Activated CD4-positive, alpha-beta T cell treated with anti-CD3 and anti-CD28 coated beads, Interleukin-2, amount 10 ng/mL, durations not matched to agents 24 days and 14 days (primary cell): ENCODE measurements at regions not wholly inside any gene's neighbourhood (a gene's known extent, or its start where the extent isn't known, plus 50 kb on each side); places are given as distances from the start of the nearest gene placed in this dataset.
"Not testable (repeated sequence)": the region's sequence is repeated elsewhere in the genome, so short reads cannot be mapped to it uniquely, and the experiment has no call there.

Source experiments
- DNase-seq: peaks from one replicate; pipeline ENCODE4 v3.0.0; 2022
- H3K27ac Mint-ChIP-seq: one replicate; pipeline ENCODE4 v1.8.0; 2022; ENCODE audit warnings: mild to moderate bottlenecking, mixed read lengths
- H3K27me3 Mint-ChIP-seq: one replicate; pipeline ENCODE4 v1.8.0; 2022; ENCODE audit warnings: mixed read lengths
- H3K36me3 Mint-ChIP-seq: one replicate; pipeline ENCODE4 v1.8.0; 2022; ENCODE audit warnings: low read depth, mild to moderate bottlenecking, mixed read lengths
- H3K4me1 Mint-ChIP-seq: one replicate; pipeline ENCODE4 v1.8.0; 2021; ENCODE audit warnings: mixed read lengths
- H3K4me3 Mint-ChIP-seq: one replicate; pipeline ENCODE4 v1.8.0; 2022; ENCODE audit warnings: mild to moderate bottlenecking, moderate library complexity, mixed read lengths
- H3K9me3 Mint-ChIP-seq: one replicate; pipeline ENCODE4 v1.8.0; 2021; ENCODE audit warnings: mixed read lengths
- intact Hi-C: fragments of 100-400 bp; cut with micrococcal nuclease; formaldehyde crosslinking; loops from one replicate; pipeline ENCODE4 v1.15.1; 2023

GRCh38 chr1:213443415-213443814, 392.4 kb downstream of the RPS6KC1 start:
- no peak for DNase-seq
- intact Hi-C loops: no loop called here
- no peaks in the 10 kb centered on the region for H3K9me3 Mint-ChIP-seq
- no peaks in the 10 kb centered on the region for H3K4me1 Mint-ChIP-seq
- H3K27me3 Mint-ChIP-seq: peaks cover 2% of the 10 kb centered on the region
- no peak overlapping the region for H3K4me3 Mint-ChIP-seq
- H3K27ac Mint-ChIP-seq: no peak overlapping the region
- H3K36me3 Mint-ChIP-seq: no peaks in the 10 kb centered on the region

- Mint-ChIP-seq H3K4me3 (no peak overlapping the region), H3K9me3 (no peaks in the 10 kb centered on the region), H3K27me3 (peaks cover 2% of the 10 kb centered on the region), H3K27ac (no peak overlapping the region), H3K36me3 (no peaks in the 10 kb centered on the region), H3K4me1 (no peaks in the 10 kb centered on the region)
- intact Hi-C loops: no loop called here
- DNase-seq: no peak
Observed at GRCh38 chr1:213444224-213444623, 393.2 kb downstream of the RPS6KC1 start.

- Mint-ChIP-seq H3K9me3 (no peaks in the 10 kb centered on the region), H3K36me3 (no peaks in the 10 kb centered on the region), H3K4me3 (no peak overlapping the region), H3K27ac (no peak overlapping the region), H3K4me1 (no peaks in the 10 kb centered on the region), H3K27me3 (peaks cover 2% of the 10 kb centered on the region)
- intact Hi-C loops: no loop called here
- DNase-seq: no peak
Observed at GRCh38 chr1:213446496-213446895, 395.5 kb downstream of the RPS6KC1 start.

GRCh38 chr1:213448360-213448759, 397.3 kb downstream of the RPS6KC1 start:
- no peaks in the 10 kb centered on the region for H3K36me3 Mint-ChIP-seq
- no peak for DNase-seq
- H3K27ac Mint-ChIP-seq: no peak overlapping the region
- no peaks in the 10 kb centered on the region for H3K9me3 Mint-ChIP-seq
- intact Hi-C loops: no loop called here
- peaks cover 2% of the 10 kb centered on the region for H3K27me3 Mint-ChIP-seq
- H3K4me3 Mint-ChIP-seq: no peak overlapping the region
- no peaks in the 10 kb centered on the region for H3K4me1 Mint-ChIP-seq

GRCh38 chr1:213448776-213449175, 397.7 kb downstream of the RPS6KC1 start:
- H3K4me1 Mint-ChIP-seq: no peaks in the 10 kb centered on the region
- H3K4me3 Mint-ChIP-seq: no peak overlapping the region
- DNase-seq: no peak
- intact Hi-C loops: no loop called here
- H3K36me3 Mint-ChIP-seq: no peaks in the 10 kb centered on the region
- H3K27ac Mint-ChIP-seq: no peak overlapping the region
- peaks cover 2% of the 10 kb centered on the region for H3K27me3 Mint-ChIP-seq
- no peaks in the 10 kb centered on the region for H3K9me3 Mint-ChIP-seq

GRCh38 chr1:213452501-213452900, 401.5 kb downstream of the RPS6KC1 start:
- Mint-ChIP-seq H3K27ac (no peak overlapping the region), H3K4me1 (no peaks in the 10 kb centered on the region), H3K27me3 (no peaks in the 10 kb centered on the region), H3K9me3 (no peaks in the 10 kb centered on the region), H3K4me3 (no peak overlapping the region), H3K36me3 (no peaks in the 10 kb centered on the region)
- no peak for DNase-seq
- intact Hi-C loops: no loop called here

- intact Hi-C loops: no loop called here
- H3K27ac Mint-ChIP-seq: no peak overlapping the region
- peak; percentile 30 for DNase-seq
- no peak overlapping the region for H3K4me3 Mint-ChIP-seq
- H3K27me3 Mint-ChIP-seq: peaks cover 2% of the 10 kb centered on the region
- no peaks in the 10 kb centered on the region for H3K36me3 Mint-ChIP-seq
- H3K9me3 Mint-ChIP-seq: no peaks in the 10 kb centered on the region
- no peaks in the 10 kb centered on the region for H3K4me1 Mint-ChIP-seq
Observed at GRCh38 chr1:213457186-213457585, 406.1 kb downstream of the RPS6KC1 start.

- peak; percentile 0 for DNase-seq
- H3K36me3 Mint-ChIP-seq: no peaks in the 10 kb centered on the region
- H3K4me1 Mint-ChIP-seq: no peaks in the 10 kb centered on the region
- H3K4me3 Mint-ChIP-seq: no peak overlapping the region
- peaks cover 2% of the 10 kb centered on the region for H3K27me3 Mint-ChIP-seq
- H3K27ac Mint-ChIP-seq: no peak overlapping the region
- intact Hi-C loops: no loop called here
- H3K9me3 Mint-ChIP-seq: no peaks in the 10 kb centered on the region
Observed at GRCh38 chr1:213457733-213458132, 406.7 kb downstream of the RPS6KC1 start.

GRCh38 chr1:213462374-213462773, 411.3 kb downstream of the RPS6KC1 start:
- DNase-seq, H3K27ac Mint-ChIP-seq, H3K9me3 Mint-ChIP-seq, H3K36me3 Mint-ChIP-seq, H3K27me3 Mint-ChIP-seq, intact Hi-C loops, H3K4me1 Mint-ChIP-seq, H3K4me3 Mint-ChIP-seq: not testable (repeated sequence)

- no peaks in the 10 kb centered on the region for H3K4me1 Mint-ChIP-seq
- H3K4me3 Mint-ChIP-seq: no peak overlapping the region
- H3K27ac Mint-ChIP-seq: no peak overlapping the region
- H3K36me3 Mint-ChIP-seq: no peaks in the 10 kb centered on the region
- H3K9me3 Mint-ChIP-seq: no peaks in the 10 kb centered on the region
- H3K27me3 Mint-ChIP-seq: no peaks in the 10 kb centered on the region
- intact Hi-C loops: no loop called here
- DNase-seq: no peak
Observed at GRCh38 chr1:213464786-213465460, 413.9 kb downstream of the RPS6KC1 start.

GRCh38 chr1:213466541-213466940, 415.5 kb downstream of the RPS6KC1 start:
- Mint-ChIP-seq H3K4me1 (no peaks in the 10 kb centered on the region), H3K27me3 (no peaks in the 10 kb centered on the region), H3K9me3 (no peaks in the 10 kb centered on the region), H3K27ac (no peak overlapping the region), H3K4me3 (no peak overlapping the region), H3K36me3 (no peaks in the 10 kb centered on the region)
- intact Hi-C loops: no loop called here
- DNase-seq: no peak

GRCh38 chr1:213474054-213474453, 423.0 kb downstream of the RPS6KC1 start:
- Mint-ChIP-seq H3K27ac (no peak overlapping the region), H3K4me3 (no peak overlapping the region), H3K27me3 (peaks cover 3% of the 10 kb centered on the region), H3K36me3 (no peaks in the 10 kb centered on the region), H3K9me3 (no peaks in the 10 kb centered on the region), H3K4me1 (no peaks in the 10 kb centered on the region)
- peak; percentile 34 for DNase-seq
- intact Hi-C loops: no loop called here

- Mint-ChIP-seq H3K4me1 (no peaks in the 10 kb centered on the region), H3K27me3 (peaks cover 6% of the 10 kb centered on the region), H3K4me3 (no peak overlapping the region), H3K9me3 (no peaks in the 10 kb centered on the region), H3K27ac (no peak overlapping the region), H3K36me3 (no peaks in the 10 kb centered on the region)
- DNase-seq: no peak
- intact Hi-C loops: no loop called here
Observed at GRCh38 chr1:213481395-213481794, 430.4 kb downstream of the RPS6KC1 start.

GRCh38 chr1:213484333-213484732, 433.3 kb downstream of the RPS6KC1 start:
- Mint-ChIP-seq H3K9me3 (no peaks in the 10 kb centered on the region), H3K27ac (no peak overlapping the region), H3K27me3 (peaks cover 6% of the 10 kb centered on the region), H3K4me1 (no peaks in the 10 kb centered on the region), H3K36me3 (no peaks in the 10 kb centered on the region), H3K4me3 (no peak overlapping the region)
- DNase-seq: peak; percentile 20
- intact Hi-C loops: no loop called here

GRCh38 chr1:213484758-213485157, 433.7 kb downstream of the RPS6KC1 start:
- Mint-ChIP-seq H3K27me3 (peaks cover 6% of the 10 kb centered on the region), H3K9me3 (no peaks in the 10 kb centered on the region), H3K4me1 (no peaks in the 10 kb centered on the region), H3K27ac (no peak overlapping the region), H3K36me3 (no peaks in the 10 kb centered on the region), H3K4me3 (no peak overlapping the region)
- no peak for DNase-seq
- intact Hi-C loops: no loop called here
